SK-N-SH (cell line): ENCODE measurements at regions not wholly inside any gene's neighbourhood (a gene's known extent, or its start where the extent isn't known, plus 50 kb on each side); places are given as distances from the start of the nearest gene placed in this dataset.

Source experiments
- EP300 ChIP-seq, 2 experiments: IDR thresholded peaks; 2 replicates each; pipeline versions ENCODE4 v1.4.0 to v1.6.1; 2012; ENCODE audit warnings: borderline replicate concordance in 1 of 2, low read depth in 1 of 2, low read length in 1 of 2
- NFIC ChIP-seq: IDR thresholded peaks from 2 replicates; pipeline ENCODE4 v1.4.0; 2012; ENCODE audit warnings: borderline replicate concordance
- RAD21 ChIP-seq: IDR thresholded peaks from 2 replicates; pipeline ENCODE4 v1.6.1; 2012; ENCODE audit warnings: mild to moderate bottlenecking, low read length

DNA sequence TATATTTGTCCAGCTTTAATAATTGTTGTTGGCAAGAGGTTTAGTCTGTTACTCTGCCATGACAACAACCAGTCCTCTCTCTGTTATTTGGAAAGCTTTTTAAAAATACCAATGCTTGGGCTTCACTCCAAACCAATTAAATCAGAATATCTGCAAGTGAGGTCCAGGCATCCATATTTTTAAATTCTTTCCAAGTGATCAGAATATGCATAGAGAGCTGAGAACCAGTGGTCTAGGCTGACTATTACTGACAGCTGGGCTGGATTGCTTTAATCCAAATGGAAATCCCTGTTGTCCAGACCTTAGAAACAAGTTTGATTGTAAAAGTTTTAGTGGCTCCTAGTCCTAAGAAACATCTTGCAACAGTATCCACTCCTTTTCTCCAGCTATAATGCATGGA, 1059.7 kb upstream of the ACVR2A start:
- TF ChIP-seq RAD21 (no peak), EP300 (IDR thresholded peaks at IDR 0.05; ENCODE audit: borderline replicate concordance in 1 of 2, low read depth in 1 of 2, low read length in 1 of 2) (no peak), NFIC (no peak)
